GM23338 (cell line): ENCODE measurements at regions not wholly inside any gene's neighbourhood (a gene's known extent, or its start where the extent isn't known, plus 50 kb on each side); places are given as distances from the start of the nearest gene placed in this dataset.

Source experiments
- ATAC-seq: fragments of 200-7000 bp; cut with Tn5 transposase; 3 replicates; pipeline ENCODE4 v1.9.1; 2020
- DNase-seq: peaks from one replicate; pipeline ENCODE4 v3.0.0-alpha.2; 2015; ENCODE audit warnings: low spot score
- H2AFZ ChIP-seq: fragments of 200-600 bp; sonication (generic); 2 replicates; pipeline ENCODE4 v1.8.0; 2016; ENCODE audit warnings: antibody characterized with exemption, mild to moderate bottlenecking, moderate library complexity
- H3F3A ChIP-seq: fragments of 200-600 bp; sonication (generic); replicated peaks from 2 replicates; pipeline ENCODE4 v1.8.0; 2017; ENCODE audit warnings: antibody characterized with exemption, mixed run types, low read depth
- H3K27ac ChIP-seq: fragments of 200-600 bp; sonication (generic); 2 replicates; pipeline ENCODE4 v1.6.1; 2016; ENCODE audit warnings: low read depth
- H3K27me3 ChIP-seq: fragments of 200-600 bp; sonication (generic); 2 replicates; pipeline ENCODE4 v1.8.0; 2016; ENCODE audit warnings: mild to moderate bottlenecking, mixed run types, moderate library complexity; ENCODE audit not compliant: insufficient read depth
- H3K36me3 ChIP-seq: fragments of 200-600 bp; sonication (generic); 2 replicates; pipeline ENCODE4 v1.8.0; 2016; ENCODE audit warnings: mild to moderate bottlenecking; ENCODE audit not compliant: insufficient read depth
- H3K4me1 ChIP-seq: fragments of 200-600 bp; sonication (generic); 2 replicates; pipeline ENCODE4 v1.8.0; 2016; ENCODE audit warnings: mild to moderate bottlenecking, moderate library complexity; ENCODE audit not compliant: insufficient read depth
- H3K4me2 ChIP-seq: fragments of 200-600 bp; sonication (generic); 2 replicates; pipeline ENCODE4 v1.7.1; 2017; ENCODE audit warnings: mixed run types
- H3K4me3 ChIP-seq: fragments of 200-600 bp; sonication (generic); 2 replicates; pipeline ENCODE4 v1.6.1; 2016; ENCODE audit warnings: mixed run types
- H3K79me2 ChIP-seq: fragments of 200-600 bp; sonication (generic); replicated peaks from 2 replicates; pipeline ENCODE4 v1.8.0; 2017; ENCODE audit warnings: mild to moderate bottlenecking; ENCODE audit not compliant: insufficient read depth
- H3K9me2 ChIP-seq: fragments of 200-600 bp; sonication (generic); 2 replicates; pipeline ENCODE4 v1.8.0; 2017; ENCODE audit not compliant: insufficient read depth
- H4K20me1 ChIP-seq: fragments of 200-600 bp; sonication (generic); replicated peaks from 2 replicates; pipeline ENCODE4 v1.8.0; 2017; ENCODE audit warnings: mild to moderate bottlenecking; ENCODE audit not compliant: insufficient read depth
- H3K27ac Mint-ChIP-seq: 2 replicates; pipeline ENCODE4 v1.8.0; 2020; ENCODE audit warnings: inconsistent platforms, mild to moderate bottlenecking, moderate library complexity, mixed read lengths
- H3K27me3 Mint-ChIP-seq: 3 replicates; pipeline ENCODE4 v1.8.0; 2022; ENCODE audit warnings: low read depth, mild to moderate bottlenecking, moderate library complexity, mixed read lengths, inconsistent platforms; ENCODE audit not compliant: insufficient read depth, poor library complexity
- H3K36me3 Mint-ChIP-seq: 3 replicates; pipeline ENCODE4 v1.8.0; 2021; ENCODE audit warnings: low read depth, mild to moderate bottlenecking, inconsistent platforms, moderate library complexity, mixed read lengths
- H3K4me1 Mint-ChIP-seq: 3 replicates; pipeline ENCODE4 v1.8.0; 2020; ENCODE audit warnings: mild to moderate bottlenecking, inconsistent platforms, mixed read lengths
- H3K4me3 Mint-ChIP-seq: 3 replicates; pipeline ENCODE4 v1.8.0; 2021; ENCODE audit warnings: moderate library complexity, mild to moderate bottlenecking, inconsistent platforms, mixed read lengths
- H3K9me3 Mint-ChIP-seq: 3 replicates; pipeline ENCODE4 v1.8.0; 2020; ENCODE audit warnings: moderate library complexity, mild to moderate bottlenecking, inconsistent platforms, mixed read lengths
- CREB1 ChIP-seq: fragments of 250-450 bp; sonication (Bioruptor Pico); IDR thresholded peaks from 2 replicates; pipeline ENCODE4 v1.5.0; 2020; ENCODE audit warnings: low read depth, mild to moderate bottlenecking, moderate library complexity
- ETS1 ChIP-seq: IDR thresholded peaks from 2 replicates; pipeline ENCODE4 v1.6.1; 2016; ENCODE audit warnings: antibody characterized with exemption
- EZH2 ChIP-seq: fragments of 200-600 bp; sonication (generic); IDR thresholded peaks from one replicate; pipeline ENCODE4 v1.8.0; 2017; ENCODE audit warnings: antibody characterized with exemption, mild to moderate bottlenecking, low read depth; ENCODE audit not compliant: unreplicated experiment
- EZH2phosphoT487 ChIP-seq: fragments of 200-600 bp; sonication (generic); IDR thresholded peaks from one replicate; pipeline ENCODE4 v1.8.1; 2018; ENCODE audit warnings: antibody characterized with exemption; ENCODE audit not compliant: unreplicated experiment
- JUNB ChIP-seq: IDR thresholded peaks from one replicate; pipeline ENCODE4 v1.6.1; 2016; ENCODE audit warnings: antibody characterized with exemption; ENCODE audit not compliant: unreplicated experiment
- NANOG ChIP-seq: IDR thresholded peaks from 2 replicates; pipeline ENCODE4 v1.6.1; 2016; ENCODE audit warnings: antibody characterized with exemption, borderline replicate concordance
- POLR2AphosphoS5 ChIP-seq: IDR thresholded peaks from 2 replicates; pipeline ENCODE4 v1.6.1; 2016; ENCODE audit warnings: antibody characterized with exemption, low read depth
- STAT1 ChIP-seq: IDR thresholded peaks from one replicate; pipeline ENCODE4 v1.6.1; 2016; ENCODE audit warnings: antibody characterized with exemption; ENCODE audit not compliant: unreplicated experiment
- ZNF114 ChIP-seq: fragments of 250-450 bp; sonication (Bioruptor Pico); IDR thresholded peaks from 2 replicates; pipeline ENCODE4 v1.5.0; 2020; ENCODE audit warnings: mild to moderate bottlenecking, moderate library complexity
- ZNF331 ChIP-seq: fragments of 250-450 bp; sonication (Bioruptor Pico); IDR thresholded peaks from 2 replicates; pipeline ENCODE4 v1.5.0; 2020; ENCODE audit warnings: low read depth, mild to moderate bottlenecking, moderate library complexity
- ZNF462 ChIP-seq: fragments of 250-450 bp; sonication (Bioruptor Pico); IDR thresholded peaks from 2 replicates; pipeline ENCODE4 v1.5.0; 2020; ENCODE audit warnings: mild to moderate bottlenecking, moderate library complexity
- TF ChIP-seq, protein P1 (sequence below): IDR thresholded peaks from one replicate; pipeline ENCODE4 v1.6.1; 2018; ENCODE audit warnings: antibody characterized with exemption; ENCODE audit not compliant: unreplicated experiment
- TF ChIP-seq, protein P2 (sequence below), 2 experiments: fragments of 200-600 bp in 1 of 2; sonication (generic) in 1 of 2; conservative IDR thresholded peaks; 2 replicates each; pipeline versions ENCODE4 v1.5.1 to v1.6.1; 2016 to 2017; ENCODE audit warnings: antibody characterized with exemption in 2 of 2, low read depth in 2 of 2, mild to moderate bottlenecking in 2 of 2, moderate library complexity in 1 of 2

DNA sequence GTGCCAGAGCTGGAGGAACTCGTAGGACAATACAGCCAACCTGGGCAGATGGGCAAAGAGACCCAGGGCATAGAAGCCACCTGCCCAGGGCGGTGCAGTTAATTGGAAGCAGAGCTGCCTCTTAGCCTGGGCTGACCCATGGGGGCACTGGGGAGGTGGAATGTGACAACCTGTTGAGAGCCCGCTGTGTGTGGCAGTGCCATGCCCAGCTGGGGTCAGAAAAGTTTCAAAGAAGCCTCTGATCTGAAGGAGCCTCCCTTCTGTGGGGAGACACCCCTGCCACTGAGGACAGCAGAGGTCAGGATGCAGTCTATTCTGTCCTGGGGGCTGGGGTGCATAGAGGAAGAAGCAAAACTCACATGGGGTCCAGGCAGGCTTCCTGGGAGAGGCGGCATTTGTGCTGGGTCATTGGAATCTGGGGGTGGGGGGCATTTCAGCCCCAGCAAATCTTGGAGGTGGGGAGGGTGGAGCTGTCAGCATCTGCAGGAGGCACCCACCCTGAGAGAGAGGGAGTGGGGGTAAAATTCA is 176.1 kb upstream of the CIBAR2 start:
- TF ChIP-seq, protein P1, sequence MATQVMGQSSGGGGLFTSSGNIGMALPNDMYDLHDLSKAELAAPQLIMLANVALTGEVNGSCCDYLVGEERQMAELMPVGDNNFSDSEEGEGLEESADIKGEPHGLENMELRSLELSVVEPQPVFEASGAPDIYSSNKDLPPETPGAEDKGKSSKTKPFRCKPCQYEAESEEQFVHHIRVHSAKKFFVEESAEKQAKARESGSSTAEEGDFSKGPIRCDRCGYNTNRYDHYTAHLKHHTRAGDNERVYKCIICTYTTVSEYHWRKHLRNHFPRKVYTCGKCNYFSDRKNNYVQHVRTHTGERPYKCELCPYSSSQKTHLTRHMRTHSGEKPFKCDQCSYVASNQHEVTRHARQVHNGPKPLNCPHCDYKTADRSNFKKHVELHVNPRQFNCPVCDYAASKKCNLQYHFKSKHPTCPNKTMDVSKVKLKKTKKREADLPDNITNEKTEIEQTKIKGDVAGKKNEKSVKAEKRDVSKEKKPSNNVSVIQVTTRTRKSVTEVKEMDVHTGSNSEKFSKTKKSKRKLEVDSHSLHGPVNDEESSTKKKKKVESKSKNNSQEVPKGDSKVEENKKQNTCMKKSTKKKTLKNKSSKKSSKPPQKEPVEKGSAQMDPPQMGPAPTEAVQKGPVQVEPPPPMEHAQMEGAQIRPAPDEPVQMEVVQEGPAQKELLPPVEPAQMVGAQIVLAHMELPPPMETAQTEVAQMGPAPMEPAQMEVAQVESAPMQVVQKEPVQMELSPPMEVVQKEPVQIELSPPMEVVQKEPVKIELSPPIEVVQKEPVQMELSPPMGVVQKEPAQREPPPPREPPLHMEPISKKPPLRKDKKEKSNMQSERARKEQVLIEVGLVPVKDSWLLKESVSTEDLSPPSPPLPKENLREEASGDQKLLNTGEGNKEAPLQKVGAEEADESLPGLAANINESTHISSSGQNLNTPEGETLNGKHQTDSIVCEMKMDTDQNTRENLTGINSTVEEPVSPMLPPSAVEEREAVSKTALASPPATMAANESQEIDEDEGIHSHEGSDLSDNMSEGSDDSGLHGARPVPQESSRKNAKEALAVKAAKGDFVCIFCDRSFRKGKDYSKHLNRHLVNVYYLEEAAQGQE = no peak
- TF ChIP-seq STAT1 (no peak), ZNF462 (CRISPR knock-in tag) (no peak), CREB1 (CRISPR knock-in tag) (no peak), NANOG (no peak), POLR2AphosphoS5 (no peak), EZH2 (no peak), ETS1 (no peak), EZH2phosphoT487 (no peak), JUNB (no peak), ZNF331 (CRISPR knock-in tag) (no peak), ZNF114 (no peak)
- TF ChIP-seq, protein P2, sequence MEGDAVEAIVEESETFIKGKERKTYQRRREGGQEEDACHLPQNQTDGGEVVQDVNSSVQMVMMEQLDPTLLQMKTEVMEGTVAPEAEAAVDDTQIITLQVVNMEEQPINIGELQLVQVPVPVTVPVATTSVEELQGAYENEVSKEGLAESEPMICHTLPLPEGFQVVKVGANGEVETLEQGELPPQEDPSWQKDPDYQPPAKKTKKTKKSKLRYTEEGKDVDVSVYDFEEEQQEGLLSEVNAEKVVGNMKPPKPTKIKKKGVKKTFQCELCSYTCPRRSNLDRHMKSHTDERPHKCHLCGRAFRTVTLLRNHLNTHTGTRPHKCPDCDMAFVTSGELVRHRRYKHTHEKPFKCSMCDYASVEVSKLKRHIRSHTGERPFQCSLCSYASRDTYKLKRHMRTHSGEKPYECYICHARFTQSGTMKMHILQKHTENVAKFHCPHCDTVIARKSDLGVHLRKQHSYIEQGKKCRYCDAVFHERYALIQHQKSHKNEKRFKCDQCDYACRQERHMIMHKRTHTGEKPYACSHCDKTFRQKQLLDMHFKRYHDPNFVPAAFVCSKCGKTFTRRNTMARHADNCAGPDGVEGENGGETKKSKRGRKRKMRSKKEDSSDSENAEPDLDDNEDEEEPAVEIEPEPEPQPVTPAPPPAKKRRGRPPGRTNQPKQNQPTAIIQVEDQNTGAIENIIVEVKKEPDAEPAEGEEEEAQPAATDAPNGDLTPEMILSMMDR (conservative IDR thresholded peaks at IDR 0.05; ENCODE audit: low read depth in 2 of 2) = no peak
- Histone ChIP-seq H3K27ac (no peak overlapping the region), H3K4me3 (no peak overlapping the region), H3K4me2 (no peak overlapping the region), H3K79me2 (peaks cover 3% of the 10 kb centered on the region; the same call in 1 of the 2 replicates), H2AFZ (no peak overlapping the region), H3K9me2 (no peaks in the 10 kb centered on the region), H3K4me1 (no peaks in the 10 kb centered on the region; the same call in 1 of the 2 replicates), H4K20me1 (no peaks in the 10 kb centered on the region; the same call in 1 of the 2 replicates), H3K27me3 (no peaks in the 10 kb centered on the region), H3K36me3 (no peaks in the 10 kb centered on the region), H3F3A (no peaks in the 10 kb centered on the region)
- no peak overlapping the region; the same call in 1 of the 2 replicates for H3K27ac Mint-ChIP-seq
- H3K4me3 Mint-ChIP-seq = no peak overlapping the region
- H3K27me3 Mint-ChIP-seq = peaks cover 17% of the 10 kb centered on the region
- peaks cover 5% of the 10 kb centered on the region; the same call in 1 of the 3 replicates for H3K36me3 Mint-ChIP-seq
- ATAC-seq (no peak), DNase-seq (no peak)
- H3K9me3 Mint-ChIP-seq = no peaks in the 10 kb centered on the region; the same call in 2 of the 3 replicates
- peaks cover 21% of the 10 kb centered on the region for H3K4me1 Mint-ChIP-seq
